MM.1S (cell line): ENCODE measurements at regions not wholly inside any gene's neighbourhood (a gene's known extent, or its start where the extent isn't known, plus 50 kb on each side); places are given as distances from the start of the nearest gene placed in this dataset.
"Not testable (repeated sequence)": the region's sequence is repeated elsewhere in the genome, so short reads cannot be mapped to it uniquely, and the experiment has no call there.

Experiments used
- CTCF ChIP-seq: fragments of 300-600 bp; sonication (generic); IDR thresholded peaks from 2 replicates; pipeline ENCODE4 v1.5.1; 2016; ENCODE audit warnings: antibody characterized with exemption, low read length, mixed read lengths
- EZH2 ChIP-seq: fragments of 300-600 bp; sonication (generic); optimal IDR thresholded peaks from 2 replicates; pipeline ENCODE3; 2017; ENCODE audit warnings: low read depth, mild to moderate bottlenecking, antibody characterized with exemption, low read length, mixed read lengths
- EZH2phosphoT487 ChIP-seq: fragments of 300-600 bp; sonication (generic); IDR thresholded peaks from 2 replicates; pipeline ENCODE4 v1.6.1; 2018; ENCODE audit warnings: antibody characterized with exemption, low read length

GRCh38 chrX:142270166-142270565 is 65.1 kb upstream of the MAGEC2 start:
- not testable (repeated sequence) for TF ChIP-seq CTCF, EZH2phosphoT487, EZH2
